Transverse colon (tissue), 4 donors: ENCODE measurements at regions not wholly inside any gene's neighbourhood (a gene's known extent, or its start where the extent isn't known, plus 50 kb on each side); places are given as distances from the start of the nearest gene placed in this dataset.

Source experiments
- DNase-seq: peaks from one replicate; pipeline ENCODE4 v3.0.0-alpha.2; 2019
- H3K27ac ChIP-seq, 4 donors: fragments of 200-600 bp; sonication (generic); 2 replicates each; pipeline ENCODE4 v1.5.1; 2016 to 2018; ENCODE audit warnings: inconsistent platforms in 4 of 4
- H3K27me3 ChIP-seq: fragments of 200-600 bp; sonication (generic); 2 replicates; pipeline ENCODE4 v1.5.1; 2017; ENCODE audit warnings: inconsistent platforms
- H3K36me3 ChIP-seq, 4 donors: fragments of 200-600 bp; sonication (generic); 2 replicates each; pipeline ENCODE4 v1.5.1; 2017 to 2019; ENCODE audit warnings: inconsistent platforms in 4 of 4
- H3K4me1 ChIP-seq, 4 donors: fragments of 200-600 bp; sonication (generic); 2 replicates each; pipeline ENCODE4 v1.5.1; 2017 to 2020; ENCODE audit warnings: inconsistent platforms in 4 of 4
- H3K4me3 ChIP-seq, 4 donors: fragments of 200-600 bp; sonication (generic); 1 replicate in 1 of 4; 2 replicates in 3 of 4; pipeline versions ENCODE4 v1.5.1 to v1.6.1; 2017 to 2019; ENCODE audit warnings: inconsistent platforms in 4 of 4
- H3K9me3 ChIP-seq, 2 donors: fragments of 200-600 bp; sonication (generic); 2 replicates each; pipeline ENCODE4 v1.5.1; 2017 to 2019; ENCODE audit warnings: inconsistent platforms in 2 of 2
- EP300 ChIP-seq: sonication (generic); formaldehyde crosslinking; IDR thresholded peaks from one replicate; pipeline ENCODE4 v1.6.1; 2017; ENCODE audit warnings: antibody characterized with exemption, low read depth
- POLR2A ChIP-seq: fragments of 450-650 bp; IDR thresholded peaks from one replicate; pipeline ENCODE4 v1.6.1; 2016; ENCODE audit warnings: antibody characterized with exemption, mild to moderate bottlenecking, moderate library complexity
- POLR2AphosphoS5 ChIP-seq, 3 donors: sonication (generic); formaldehyde crosslinking; IDR thresholded peaks; one replicate each; pipeline ENCODE4 v1.6.1; 2016; ENCODE audit warnings: antibody characterized with exemption in 3 of 3
- whole genome bisulfite sequencing, 2 donors: methylation state at CpG; one replicate each; pipeline ENCODE4 v1.1.5; 2018; ENCODE audit warnings: low coverage in 1 of 2; 5-methylcytosine and 5-hydroxymethylcytosine counted together
- in situ Hi-C, 4 donors: fragments of 200-750 bp; cut with MboI; loops; one replicate each; pipeline versions ENCODE4 v1.15.0 to v1.15.1; 2017; ENCODE audit warnings: low sequenced_read_pairs in 3 of 4, low pct_ligation_motif_present in 1 of 4, low pct_unique_long_range_greater_than_20kb in 1 of 4
- intact Hi-C: fragments of 100-400 bp; cut with DNase I; formaldehyde crosslinking; loops from one replicate; pipeline ENCODE4 v1.15.1; 2023; ENCODE audit warnings: low total_unique reads
- TF ChIP-seq, protein P1 (sequence below), 5 experiments: fragments of 200-600 bp in 3 of 5; fragments of 450-650 bp in 2 of 5; sonication (generic) in 3 of 5; IDR thresholded peaks; 1 replicate in 2 of 5; 2 replicates in 3 of 5; pipeline ENCODE4 v1.5.1; 2016 to 2017; ENCODE audit warnings: antibody characterized with exemption in 5 of 5, inconsistent platforms in 3 of 5, mild to moderate bottlenecking in 2 of 5, moderate library complexity in 1 of 5

DNA sequence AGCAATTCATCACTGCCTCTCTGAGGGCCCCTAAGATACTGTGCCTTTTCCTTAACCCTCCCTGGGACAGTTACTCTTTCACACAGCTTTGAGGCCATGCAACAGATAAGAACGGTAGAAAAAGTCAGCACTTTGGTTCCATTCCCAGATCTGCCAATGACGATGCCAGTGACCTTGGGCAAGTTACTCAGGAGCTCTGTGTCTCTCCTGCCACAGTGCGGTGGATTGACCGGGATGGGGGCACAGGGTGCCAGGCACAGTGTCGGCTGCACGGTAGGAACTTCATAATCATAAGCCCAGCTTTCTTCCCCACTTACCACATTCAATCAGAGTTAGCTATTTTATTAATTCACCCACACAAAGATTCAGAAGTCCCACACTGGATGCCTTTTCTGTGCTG, 1041.8 kb downstream of the TBC1D22A start:
- TF ChIP-seq POLR2A (no peak), EP300 (no peak), POLR2AphosphoS5 (IDR thresholded peaks at IDR 0.05) (no peak)
- TF ChIP-seq, protein P1, sequence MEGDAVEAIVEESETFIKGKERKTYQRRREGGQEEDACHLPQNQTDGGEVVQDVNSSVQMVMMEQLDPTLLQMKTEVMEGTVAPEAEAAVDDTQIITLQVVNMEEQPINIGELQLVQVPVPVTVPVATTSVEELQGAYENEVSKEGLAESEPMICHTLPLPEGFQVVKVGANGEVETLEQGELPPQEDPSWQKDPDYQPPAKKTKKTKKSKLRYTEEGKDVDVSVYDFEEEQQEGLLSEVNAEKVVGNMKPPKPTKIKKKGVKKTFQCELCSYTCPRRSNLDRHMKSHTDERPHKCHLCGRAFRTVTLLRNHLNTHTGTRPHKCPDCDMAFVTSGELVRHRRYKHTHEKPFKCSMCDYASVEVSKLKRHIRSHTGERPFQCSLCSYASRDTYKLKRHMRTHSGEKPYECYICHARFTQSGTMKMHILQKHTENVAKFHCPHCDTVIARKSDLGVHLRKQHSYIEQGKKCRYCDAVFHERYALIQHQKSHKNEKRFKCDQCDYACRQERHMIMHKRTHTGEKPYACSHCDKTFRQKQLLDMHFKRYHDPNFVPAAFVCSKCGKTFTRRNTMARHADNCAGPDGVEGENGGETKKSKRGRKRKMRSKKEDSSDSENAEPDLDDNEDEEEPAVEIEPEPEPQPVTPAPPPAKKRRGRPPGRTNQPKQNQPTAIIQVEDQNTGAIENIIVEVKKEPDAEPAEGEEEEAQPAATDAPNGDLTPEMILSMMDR (IDR thresholded peaks at IDR 0.05) = no peak
- DNase-seq = no peak
- no peaks in the 10 kb centered on the region for H3K4me1 ChIP-seq
- intact Hi-C loops = no loop called here
- in situ Hi-C loops = no loop called here
- H3K9me3 ChIP-seq = no peaks in the 10 kb centered on the region
- H3K36me3 ChIP-seq = no peaks in the 10 kb centered on the region
- 90% methylated on average over 6 of the region's 6 CpGs; no CpG with 5 or more reads in 1 of the 2 donors for WGBS, 2 donors
- no peak overlapping the region for H3K27ac ChIP-seq
- no peak overlapping the region for H3K4me3 ChIP-seq
- H3K27me3 ChIP-seq = no peaks in the 10 kb centered on the region

- 40 to 74% methylated on average over 3 to 14 of the region's 14 CpGs for WGBS, 2 donors
- no peak for TF ChIP-seq POLR2AphosphoS5 (IDR thresholded peaks at IDR 0.05)
- TF ChIP-seq, protein P1 (IDR thresholded peaks at IDR 0.05) = no peak
- no peak for TF ChIP-seq EP300
- no peak for TF ChIP-seq POLR2A
Measured at GRCh38 chr22:47802421-47802820, 1040.0 kb downstream of the TBC1D22A start.

GRCh38 chr22:47801541-47802245, 1039.2 kb downstream of the TBC1D22A start:
- no peak overlapping the region for H3K27ac ChIP-seq
- H3K4me1 ChIP-seq = no peaks in the 10 kb centered on the region
- TF ChIP-seq EP300 (no peak), POLR2A (no peak), POLR2AphosphoS5 (IDR thresholded peaks at IDR 0.05) (no peak)
- TF ChIP-seq, protein P1 (IDR thresholded peaks at IDR 0.05) = no peak
- no peaks in the 10 kb centered on the region for H3K36me3 ChIP-seq
- no peaks in the 10 kb centered on the region for H3K9me3 ChIP-seq
- DNase-seq = no peak
- in situ Hi-C loops (no loop called here), intact Hi-C loops (no loop called here)
- H3K4me3 ChIP-seq = no peak overlapping the region
- H3K27me3 ChIP-seq = no peaks in the 10 kb centered on the region
- WGBS, 2 donors = 80% methylated on average over 11 of the region's 11 CpGs; no CpG with 5 or more reads in 1 of the 2 donors

More at GRCh38 chr22:47802421-47802820, 1040.0 kb downstream of the TBC1D22A start:
- H3K4me3 ChIP-seq = no peak overlapping the region
- H3K4me1 ChIP-seq = no peaks in the 10 kb centered on the region
- in situ Hi-C loops = no loop called here
- DNase-seq = no peak
- intact Hi-C loops = no loop called here
- no peaks in the 10 kb centered on the region for H3K27me3 ChIP-seq
- H3K9me3 ChIP-seq = no peaks in the 10 kb centered on the region
- no peaks in the 10 kb centered on the region for H3K36me3 ChIP-seq
- H3K27ac ChIP-seq = no peak overlapping the region

GRCh38 chr22:47798229-47798628, 1035.8 kb downstream of the TBC1D22A start:
- no peaks in the 10 kb centered on the region for H3K9me3 ChIP-seq
- H3K4me3 ChIP-seq = no peak overlapping the region
- intact Hi-C loops = no loop called here
- DNase-seq = no peak
- 88 to 92% methylated on average over 1 to 4 of the region's 4 CpGs for WGBS, 2 donors
- TF ChIP-seq, protein P1 (IDR thresholded peaks at IDR 0.05) = no peak
- TF ChIP-seq POLR2AphosphoS5 (IDR thresholded peaks at IDR 0.05) (no peak), POLR2A (no peak), EP300 (no peak)
- no peak overlapping the region for H3K27ac ChIP-seq
- no peaks in the 10 kb centered on the region for H3K36me3 ChIP-seq
- no peaks in the 10 kb centered on the region for H3K4me1 ChIP-seq
- in situ Hi-C loops = no loop called here
- no peaks in the 10 kb centered on the region for H3K27me3 ChIP-seq
